Chondrocyte (in vitro differentiated cells): ENCODE measurements at regions not wholly inside any gene's neighbourhood (a gene's known extent, or its start where the extent isn't known, plus 50 kb on each side); places are given as distances from the start of the nearest gene placed in this dataset.
A peak's percentile ranks its signal among the peaks of the same experiment; 100 is the strongest.

Experiments used
- DNase-seq: peaks from one replicate; pipeline ENCODE4 v3.0.0; 2021; ENCODE audit warnings: mixed read lengths, low spot score
- H3K27ac Mint-ChIP-seq: one replicate; pipeline ENCODE4 v1.8.0; 2021; ENCODE audit warnings: mild to moderate bottlenecking, moderate library complexity, mixed read lengths; ENCODE audit not compliant: unreplicated experiment
- H3K27me3 Mint-ChIP-seq: 2 replicates; pipeline ENCODE4 v1.8.0; 2021; ENCODE audit warnings: low read depth, mixed read lengths
- H3K36me3 Mint-ChIP-seq: 2 replicates; pipeline ENCODE4 v1.8.0; 2021; ENCODE audit warnings: low read depth, mixed read lengths
- H3K4me1 Mint-ChIP-seq: 2 replicates; pipeline ENCODE4 v1.8.0; 2021; ENCODE audit warnings: low read depth, mild to moderate bottlenecking, mixed read lengths
- H3K4me3 Mint-ChIP-seq: one replicate; pipeline ENCODE4 v1.8.0; 2021; ENCODE audit warnings: mild to moderate bottlenecking, moderate library complexity, mixed read lengths; ENCODE audit not compliant: unreplicated experiment
- H3K9me3 Mint-ChIP-seq: 2 replicates; pipeline ENCODE4 v1.8.0; 2021; ENCODE audit warnings: low read depth, mixed read lengths
- CTCF ChIP-seq: fragments of 200-600 bp; sonication (generic); IDR thresholded peaks from 2 replicates; pipeline ENCODE4 v1.5.0; 2021; ENCODE audit warnings: antibody characterized with exemption, mild to moderate bottlenecking, moderate library complexity

DNA sequence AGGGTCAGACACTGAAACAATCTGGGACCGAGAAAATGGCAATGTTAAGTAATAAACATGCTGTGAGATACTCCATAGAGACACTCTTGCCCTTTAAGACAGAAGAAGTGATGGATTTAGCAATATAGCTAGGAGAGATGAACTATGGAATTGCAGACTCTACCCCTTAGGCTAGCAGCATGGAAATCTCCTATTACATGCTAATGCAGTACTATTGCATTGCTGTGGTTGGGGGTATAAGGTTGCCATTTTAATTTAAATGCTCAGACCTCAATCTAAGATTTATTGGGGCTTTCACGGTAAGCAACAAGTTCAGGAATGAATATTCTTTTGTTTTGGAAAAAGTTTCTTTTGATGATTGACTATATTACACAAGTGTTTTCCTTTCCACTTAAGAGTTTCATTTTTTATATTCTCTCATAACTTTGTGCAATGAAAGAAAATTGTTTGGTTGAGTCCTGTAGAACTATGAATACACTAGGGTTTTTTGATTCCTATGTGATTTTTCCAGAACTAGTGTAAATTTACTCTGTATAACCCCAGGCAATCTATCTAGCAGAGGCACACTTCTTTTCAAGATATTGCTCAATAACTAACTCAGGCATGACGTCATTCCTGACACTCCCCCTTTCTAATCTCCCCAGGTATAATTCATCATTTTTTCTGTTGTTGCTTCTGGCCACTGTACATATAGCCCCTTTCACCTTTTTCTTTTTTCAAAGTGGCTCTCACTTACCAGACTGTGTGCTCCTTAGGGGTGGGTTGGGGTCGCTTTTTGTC, 394.7 kb upstream of the KLF12 start:
- no peak for DNase-seq
- Mint-ChIP-seq H3K9me3 (peaks cover 2% of the 10 kb centered on the region), H3K4me3 (no peak overlapping the region), H3K4me1 (peaks cover 20% of the 10 kb centered on the region), H3K36me3 (no peaks in the 10 kb centered on the region), H3K27ac (no peak overlapping the region), H3K27me3 (no peaks in the 10 kb centered on the region)
- no peak for TF ChIP-seq CTCF

- Mint-ChIP-seq H3K27ac (no peak overlapping the region), H3K36me3 (peaks cover under 1% of the 10 kb centered on the region), H3K4me3 (no peak overlapping the region), H3K4me1 (peaks cover 28% of the 10 kb centered on the region), H3K9me3 (no peaks in the 10 kb centered on the region), H3K27me3 (no peaks in the 10 kb centered on the region)
- no peak for TF ChIP-seq CTCF
- no peak for DNase-seq
Observed at GRCh38 chr13:74523057-74523456, 388.9 kb upstream of the KLF12 start.

- no peak overlapping the region for H3K27ac Mint-ChIP-seq
- TF ChIP-seq CTCF: no peak
- H3K4me3 Mint-ChIP-seq: no peak overlapping the region
- no peaks in the 10 kb centered on the region for H3K27me3 Mint-ChIP-seq
- H3K4me1 Mint-ChIP-seq: peaks cover 6% of the 10 kb centered on the region
- no peaks in the 10 kb centered on the region for H3K36me3 Mint-ChIP-seq
- DNase-seq: no peak
- peaks cover 7% of the 10 kb centered on the region for H3K9me3 Mint-ChIP-seq
Observed at GRCh38 chr13:74511523-74511922, 377.3 kb upstream of the KLF12 start.

DNA sequence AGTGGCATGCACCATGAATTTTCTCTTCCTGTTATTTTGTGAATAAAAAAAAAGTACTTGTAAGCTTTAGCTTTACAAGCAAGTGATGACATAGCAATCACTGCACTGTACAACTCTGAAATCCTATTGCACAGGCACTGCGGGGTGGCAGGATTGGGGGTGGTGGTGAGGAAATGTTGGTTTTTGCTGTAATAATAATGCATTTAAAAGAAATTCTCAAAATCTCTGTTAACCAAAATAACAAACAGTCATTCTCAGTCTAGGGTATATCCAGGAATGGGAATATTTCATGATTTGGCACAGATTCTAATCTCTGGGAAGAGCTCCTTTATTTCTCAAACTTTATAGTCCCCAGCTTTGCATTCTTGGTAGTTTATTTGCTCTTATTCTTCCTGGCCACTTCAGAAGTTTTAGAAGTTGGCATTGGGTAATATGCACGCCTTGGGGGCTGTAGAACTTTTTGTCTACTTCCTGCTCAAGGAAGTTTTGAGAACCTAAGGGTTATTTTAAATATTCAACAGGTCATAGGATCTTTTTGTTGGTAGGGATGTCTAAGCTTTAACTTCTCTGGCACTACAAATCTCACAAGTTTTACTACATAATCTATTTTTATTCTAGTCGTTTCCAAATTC, 353.0 kb upstream of the KLF12 start:
- no peaks in the 10 kb centered on the region for H3K9me3 Mint-ChIP-seq
- no peaks in the 10 kb centered on the region for H3K27me3 Mint-ChIP-seq
- TF ChIP-seq CTCF: no peak

DNA sequence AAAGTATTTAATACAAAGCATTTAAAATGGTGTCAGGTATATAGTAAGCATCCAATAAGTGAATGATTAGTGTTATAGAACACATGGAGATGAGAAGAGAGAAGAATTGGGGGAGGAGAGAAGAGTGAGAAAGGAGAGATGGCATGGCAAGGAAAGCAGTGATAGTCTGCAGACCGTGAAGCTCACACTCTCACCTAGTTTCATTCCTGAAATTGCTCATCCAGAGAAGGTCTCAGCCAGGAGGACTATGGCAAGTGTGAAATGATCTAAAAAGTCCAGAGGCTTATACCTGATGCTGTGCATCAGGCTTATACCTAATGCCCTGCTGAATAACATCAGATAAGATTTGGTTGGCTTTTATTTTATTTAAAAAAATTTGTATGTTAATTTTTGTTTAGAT, 351.6 kb upstream of the KLF12 start:
- H3K27ac Mint-ChIP-seq: no peak overlapping the region
- H3K4me3 Mint-ChIP-seq: no peak overlapping the region
- H3K27me3 Mint-ChIP-seq: no peaks in the 10 kb centered on the region
- no peak for TF ChIP-seq CTCF
- no peaks in the 10 kb centered on the region for H3K36me3 Mint-ChIP-seq
- DNase-seq: no peak
- no peaks in the 10 kb centered on the region for H3K9me3 Mint-ChIP-seq
- peaks cover 15% of the 10 kb centered on the region for H3K4me1 Mint-ChIP-seq

More for the DNA sequence above, 353.0 kb upstream of the KLF12 start:
- no peak overlapping the region for H3K4me3 Mint-ChIP-seq
- peaks cover 15% of the 10 kb centered on the region for H3K4me1 Mint-ChIP-seq
- DNase-seq: no peak
- H3K27ac Mint-ChIP-seq: peak overlapping the region; percentile 46
- no peaks in the 10 kb centered on the region for H3K36me3 Mint-ChIP-seq
